ENCODE measurements at regions not wholly inside any gene's neighbourhood (a gene's known extent, or its start where the extent isn't known, plus 50 kb on each side); places are given as distances from the start of the nearest gene placed in this dataset.

DNA sequence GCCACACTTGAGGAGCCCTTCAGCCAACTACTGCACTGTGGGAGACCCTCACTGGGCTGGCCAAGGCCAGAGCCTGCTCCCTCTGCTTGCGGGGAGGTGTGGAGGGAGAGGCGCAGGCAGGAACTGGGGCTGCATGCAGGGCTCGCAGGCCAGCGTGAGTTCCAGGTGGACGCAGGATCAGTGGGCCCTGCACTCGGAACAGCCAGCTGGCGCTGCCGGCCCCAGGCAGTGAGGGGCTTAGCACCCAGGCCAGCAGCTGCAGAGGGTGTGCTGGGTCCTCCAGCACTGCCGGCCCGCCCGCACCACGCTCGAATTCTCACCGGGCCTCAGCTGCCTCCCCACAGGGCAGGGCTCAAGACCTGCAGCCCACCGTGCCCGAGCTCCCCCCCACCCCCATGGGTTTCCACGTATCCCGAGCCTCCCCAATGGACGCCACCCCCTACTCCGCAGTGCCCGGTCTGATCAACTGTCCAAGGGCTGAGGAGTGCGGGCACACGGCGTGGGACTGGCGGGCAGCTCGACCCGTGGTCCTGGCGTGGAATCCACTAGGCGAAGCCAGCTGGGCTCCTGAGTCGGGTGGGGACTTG is 1293.8 kb upstream of the PCDH9 start:
- no peak for DNase-seq (ENCODE audit: low read depth)
- H3K4me3 ChIP-seq (ENCODE audit: low read length) = no peak overlapping the region
- TF ChIP-seq, protein P1, sequence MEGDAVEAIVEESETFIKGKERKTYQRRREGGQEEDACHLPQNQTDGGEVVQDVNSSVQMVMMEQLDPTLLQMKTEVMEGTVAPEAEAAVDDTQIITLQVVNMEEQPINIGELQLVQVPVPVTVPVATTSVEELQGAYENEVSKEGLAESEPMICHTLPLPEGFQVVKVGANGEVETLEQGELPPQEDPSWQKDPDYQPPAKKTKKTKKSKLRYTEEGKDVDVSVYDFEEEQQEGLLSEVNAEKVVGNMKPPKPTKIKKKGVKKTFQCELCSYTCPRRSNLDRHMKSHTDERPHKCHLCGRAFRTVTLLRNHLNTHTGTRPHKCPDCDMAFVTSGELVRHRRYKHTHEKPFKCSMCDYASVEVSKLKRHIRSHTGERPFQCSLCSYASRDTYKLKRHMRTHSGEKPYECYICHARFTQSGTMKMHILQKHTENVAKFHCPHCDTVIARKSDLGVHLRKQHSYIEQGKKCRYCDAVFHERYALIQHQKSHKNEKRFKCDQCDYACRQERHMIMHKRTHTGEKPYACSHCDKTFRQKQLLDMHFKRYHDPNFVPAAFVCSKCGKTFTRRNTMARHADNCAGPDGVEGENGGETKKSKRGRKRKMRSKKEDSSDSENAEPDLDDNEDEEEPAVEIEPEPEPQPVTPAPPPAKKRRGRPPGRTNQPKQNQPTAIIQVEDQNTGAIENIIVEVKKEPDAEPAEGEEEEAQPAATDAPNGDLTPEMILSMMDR (conservative IDR thresholded peaks at IDR 0.05; ENCODE audit: low read length) = no peak

DNA sequence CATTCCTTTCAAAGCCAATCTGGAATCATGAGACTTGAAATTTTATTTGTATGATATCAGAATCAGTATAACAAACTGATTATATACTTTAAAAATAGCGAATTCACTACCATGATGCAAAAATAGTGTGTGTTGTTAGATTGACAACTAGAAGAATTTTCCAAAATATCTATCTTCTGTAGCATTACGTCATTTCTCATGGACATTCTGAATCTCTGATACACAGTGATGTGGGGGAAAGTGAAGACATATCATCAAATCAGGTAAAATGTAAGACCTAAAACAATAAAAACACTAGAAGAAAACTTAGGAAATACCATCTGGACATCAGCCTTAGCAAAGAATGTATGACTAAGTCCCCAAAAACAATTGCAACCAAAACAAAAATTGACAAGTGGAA is 1292.0 kb upstream of the PCDH9 start:
- no peak overlapping the region for H3K4me3 ChIP-seq (ENCODE audit: low read length)
- no peak for DNase-seq (ENCODE audit: low read depth)
- TF ChIP-seq, protein P1 (conservative IDR thresholded peaks at IDR 0.05; ENCODE audit: low read length) = no peak

DNA sequence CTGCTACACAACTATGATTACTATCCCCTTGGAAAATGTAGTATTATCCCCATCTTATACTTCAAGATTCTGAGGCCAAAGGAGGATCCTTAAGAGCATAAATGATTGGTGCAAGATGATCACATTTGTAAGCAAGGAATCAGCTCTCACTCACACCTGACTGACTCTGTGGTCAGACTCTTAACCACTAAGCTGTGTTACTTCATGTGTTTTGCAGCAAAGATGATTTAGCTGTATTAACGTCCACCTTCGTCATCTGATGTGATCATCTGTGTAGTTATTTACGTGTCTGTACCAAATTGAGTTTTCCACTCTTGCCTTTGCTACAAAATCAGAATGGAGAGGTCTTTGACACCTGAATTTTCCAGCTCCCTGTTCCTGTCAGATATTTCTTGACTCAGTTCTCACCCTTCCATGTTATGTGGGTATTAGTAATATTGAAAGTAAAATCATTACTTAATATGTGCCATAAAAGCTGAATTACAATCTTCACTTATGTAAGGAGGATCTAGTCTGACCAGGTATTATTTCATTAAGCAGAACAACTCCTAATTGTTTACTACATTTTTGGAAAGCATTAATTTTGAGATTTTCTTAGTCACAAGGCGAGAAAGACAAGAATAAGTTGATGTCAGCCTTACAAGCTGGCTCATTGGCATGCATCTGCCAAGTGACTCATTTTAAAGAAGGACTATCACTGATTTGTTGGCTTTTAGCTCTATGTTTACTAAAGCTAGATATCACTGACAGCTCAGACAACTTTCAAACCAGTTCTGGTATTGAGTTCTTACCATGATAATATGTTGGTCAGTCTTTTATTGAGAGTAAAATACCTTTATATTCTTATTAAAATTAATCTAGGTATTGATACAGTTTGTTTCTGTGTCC is 1279.8 kb upstream of the PCDH9 start:
- no peak overlapping the region for H3K4me3 ChIP-seq (ENCODE audit: low read length)
- TF ChIP-seq, protein P1 (conservative IDR thresholded peaks at IDR 0.05; ENCODE audit: low read length) = no peak
- DNase-seq (ENCODE audit: low read depth) = no peak

DNA sequence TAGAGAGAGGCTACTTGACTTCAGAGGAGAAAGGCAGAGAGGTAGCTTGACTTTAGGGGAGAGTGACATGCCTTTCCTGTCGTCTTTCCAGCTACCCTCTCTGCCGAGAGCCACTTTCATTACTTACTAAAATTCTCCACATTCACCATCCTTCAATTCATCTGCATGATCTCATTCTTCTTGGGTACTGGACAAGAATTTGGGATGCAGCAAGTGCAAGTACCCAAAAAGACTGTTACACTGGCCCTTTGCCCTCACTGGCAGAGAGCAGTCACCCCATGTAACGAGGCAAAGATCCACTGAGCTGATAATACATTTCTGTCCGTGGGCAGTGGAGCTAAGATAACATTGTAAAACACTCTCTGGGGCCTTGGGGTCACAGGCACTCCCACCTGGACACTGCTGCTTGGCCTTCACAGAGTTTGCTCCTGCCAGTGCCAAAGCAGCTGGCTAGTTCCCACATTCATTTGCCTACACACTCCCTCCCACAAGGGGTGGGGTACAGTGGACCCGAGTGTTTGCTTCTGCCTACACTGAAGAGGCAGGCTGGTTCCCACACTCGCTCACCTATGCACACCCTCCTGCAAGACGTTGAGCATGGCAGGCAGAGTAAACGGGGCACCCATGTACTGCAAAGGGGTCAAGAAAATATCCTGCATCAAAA is 1276.9 kb upstream of the PCDH9 start:
- no peak overlapping the region for H3K4me3 ChIP-seq (ENCODE audit: low read length)
- DNase-seq (ENCODE audit: low read depth) = no peak
- TF ChIP-seq, protein P1 (conservative IDR thresholded peaks at IDR 0.05; ENCODE audit: low read length) = no peak

DNA sequence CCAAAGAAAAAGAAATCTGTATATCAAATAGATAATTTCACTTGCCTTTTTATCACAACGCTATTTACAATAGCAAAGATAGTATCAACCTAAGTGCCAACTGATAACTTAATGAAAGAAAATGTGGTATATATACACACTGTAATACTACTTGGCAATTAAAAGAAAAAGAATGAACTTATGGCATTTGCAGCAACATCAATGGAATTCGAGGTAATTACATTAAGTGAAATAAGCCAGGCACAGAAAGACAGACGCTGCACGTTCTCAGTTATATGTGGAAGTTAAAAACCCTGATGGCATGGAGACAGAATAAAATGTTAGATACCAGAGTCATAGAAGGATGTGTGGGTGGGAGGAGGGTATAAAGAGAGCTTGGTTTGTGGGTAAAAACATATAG is 1260.5 kb upstream of the PCDH9 start:
- TF ChIP-seq, protein P1 (conservative IDR thresholded peaks at IDR 0.05; ENCODE audit: low read length) = no peak
- no peak for DNase-seq (ENCODE audit: low read depth)
- no peak overlapping the region for H3K4me3 ChIP-seq (ENCODE audit: low read length)

DNA sequence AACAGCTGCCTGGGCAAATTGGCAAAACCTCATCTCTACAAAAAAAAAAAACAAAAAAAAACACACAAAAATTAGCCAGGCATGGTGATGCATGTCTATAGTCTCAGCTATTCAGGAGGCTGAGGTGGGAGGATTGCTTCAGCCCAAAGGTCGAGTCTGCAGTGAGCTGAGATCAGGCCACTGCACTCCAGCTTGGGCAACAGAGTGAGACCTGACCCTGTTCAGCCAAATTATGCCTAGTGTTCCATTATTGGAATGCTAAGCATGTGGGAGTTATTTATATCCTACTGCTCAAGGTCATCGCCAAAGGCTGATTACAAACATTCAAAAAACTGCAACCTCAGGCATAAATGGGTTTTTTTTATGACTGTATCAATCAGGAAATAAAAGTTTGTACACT is 1251.0 kb upstream of the PCDH9 start:
- no peak overlapping the region for H3K4me3 ChIP-seq (ENCODE audit: low read length)
- DNase-seq (ENCODE audit: low read depth) = no peak
- TF ChIP-seq, protein P1 (conservative IDR thresholded peaks at IDR 0.05; ENCODE audit: low read length) = no peak

Data from AG10803 (cell line).